Glutamatergic neuron (in vitro differentiated cells): ENCODE measurements at regions not wholly inside any gene's neighbourhood (a gene's known extent, or its start where the extent isn't known, plus 50 kb on each side); places are given as distances from the start of the nearest gene placed in this dataset.
"Not testable (repeated sequence)": the region's sequence is repeated elsewhere in the genome, so short reads cannot be mapped to it uniquely, and the experiment has no call there.

ENCODE experiments used
- DNase-seq: peaks from one replicate; pipeline ENCODE4 v3.0.0; 2022
- H3K27ac Mint-ChIP-seq: one replicate; pipeline ENCODE4 v1.8.0; 2020; ENCODE audit warnings: mild to moderate bottlenecking, mixed read lengths, inconsistent platforms; ENCODE audit not compliant: unreplicated experiment
- H3K27me3 Mint-ChIP-seq: one replicate; pipeline ENCODE4 v1.8.0; 2020; ENCODE audit warnings: mild to moderate bottlenecking, moderate library complexity, mixed read lengths, inconsistent platforms; ENCODE audit not compliant: unreplicated experiment
- H3K36me3 Mint-ChIP-seq: one replicate; pipeline ENCODE4 v1.8.0; 2020; ENCODE audit warnings: mild to moderate bottlenecking, mixed read lengths, inconsistent platforms; ENCODE audit not compliant: unreplicated experiment
- H3K4me1 Mint-ChIP-seq: one replicate; pipeline ENCODE4 v1.8.0; 2020; ENCODE audit warnings: mild to moderate bottlenecking, low read depth, mixed read lengths, inconsistent platforms; ENCODE audit not compliant: unreplicated experiment
- H3K4me3 Mint-ChIP-seq: one replicate; pipeline ENCODE4 v1.8.0; 2020; ENCODE audit warnings: mild to moderate bottlenecking, mixed read lengths, inconsistent platforms; ENCODE audit not compliant: unreplicated experiment
- H3K9me3 Mint-ChIP-seq: one replicate; pipeline ENCODE4 v1.8.0; 2020; ENCODE audit warnings: mild to moderate bottlenecking, moderate library complexity, mixed read lengths, inconsistent platforms; ENCODE audit not compliant: unreplicated experiment
- CTCF ChIP-seq: fragments of 200-600 bp; sonication (generic); IDR thresholded peaks from one replicate; pipeline ENCODE4 v1.5.0; 2021; ENCODE audit not compliant: partially characterized antibody, unreplicated experiment

- no peaks in the 10 kb centered on the region for H3K27me3 Mint-ChIP-seq
- no peak for DNase-seq
- no peaks in the 10 kb centered on the region for H3K4me1 Mint-ChIP-seq
- H3K9me3 Mint-ChIP-seq = peaks cover 1% of the 10 kb centered on the region
- H3K27ac Mint-ChIP-seq = no peak overlapping the region
- no peak for TF ChIP-seq CTCF
- H3K36me3 Mint-ChIP-seq = no peaks in the 10 kb centered on the region
- no peak overlapping the region for H3K4me3 Mint-ChIP-seq
Observed at GRCh38 chr12:59491877-59492276, 104.0 kb upstream of the SLC16A7 start.

GRCh38 chr12:59486827-59487226 lies 109.0 kb upstream of the SLC16A7 start:
- no peak for DNase-seq
- Mint-ChIP-seq H3K27ac (no peak overlapping the region), H3K4me1 (no peaks in the 10 kb centered on the region), H3K4me3 (no peak overlapping the region), H3K9me3 (peaks cover 2% of the 10 kb centered on the region), H3K27me3 (no peaks in the 10 kb centered on the region), H3K36me3 (no peaks in the 10 kb centered on the region)
- TF ChIP-seq CTCF = no peak

GRCh38 chr12:59484575-59484974 lies 111.3 kb upstream of the SLC16A7 start:
- H3K27me3 Mint-ChIP-seq = no peaks in the 10 kb centered on the region
- peaks cover 3% of the 10 kb centered on the region for H3K9me3 Mint-ChIP-seq
- H3K27ac Mint-ChIP-seq = no peak overlapping the region
- no peak for DNase-seq
- H3K4me1 Mint-ChIP-seq = no peaks in the 10 kb centered on the region
- H3K36me3 Mint-ChIP-seq = no peaks in the 10 kb centered on the region
- no peak overlapping the region for H3K4me3 Mint-ChIP-seq
- TF ChIP-seq CTCF = no peak

- H3K27me3 Mint-ChIP-seq, H3K9me3 Mint-ChIP-seq, H3K27ac Mint-ChIP-seq, DNase-seq, H3K4me3 Mint-ChIP-seq, H3K4me1 Mint-ChIP-seq: not testable (repeated sequence)
- peaks cover 13% of the 10 kb centered on the region for H3K36me3 Mint-ChIP-seq
Observed at GRCh38 chr12:59474236-59474635, 121.6 kb upstream of the SLC16A7 start.

GRCh38 chr12:59472273-59472672 lies 123.6 kb upstream of the SLC16A7 start:
- Mint-ChIP-seq H3K9me3 (peaks cover 6% of the 10 kb centered on the region), H3K4me3 (no peak overlapping the region), H3K27ac (no peak overlapping the region), H3K4me1 (no peaks in the 10 kb centered on the region), H3K27me3 (peaks cover 3% of the 10 kb centered on the region), H3K36me3 (peaks cover 13% of the 10 kb centered on the region)
- TF ChIP-seq CTCF = no peak
- DNase-seq = no peak
